Right lobe of liver (tissue), 4 donors: ENCODE measurements at regions not wholly inside any gene's neighbourhood (a gene's known extent, or its start where the extent isn't known, plus 50 kb on each side); places are given as distances from the start of the nearest gene placed in this dataset.

Experiments
- CTCF ChIP-seq, 4 donors: fragments of 200-600 bp in 3 of 4; fragments of 450-650 bp in 1 of 4; IDR thresholded peaks; one replicate each; pipeline versions ENCODE4 v1.5.1 to v1.8.0; 2016 to 2022; ENCODE audit warnings: antibody characterized with exemption in 4 of 4, mild to moderate bottlenecking in 2 of 4
- POLR2A ChIP-seq: fragments of 450-650 bp; IDR thresholded peaks from one replicate; pipeline ENCODE4 v1.6.1; 2017; ENCODE audit warnings: antibody characterized with exemption, mild to moderate bottlenecking
- donor health status: DM: no; HTN: no; CAD: no.
- donor health status: DM: no; HTN: no; CAD: no.
- donor health status: DM: no; HTN: yes; CAD: no.

DNA sequence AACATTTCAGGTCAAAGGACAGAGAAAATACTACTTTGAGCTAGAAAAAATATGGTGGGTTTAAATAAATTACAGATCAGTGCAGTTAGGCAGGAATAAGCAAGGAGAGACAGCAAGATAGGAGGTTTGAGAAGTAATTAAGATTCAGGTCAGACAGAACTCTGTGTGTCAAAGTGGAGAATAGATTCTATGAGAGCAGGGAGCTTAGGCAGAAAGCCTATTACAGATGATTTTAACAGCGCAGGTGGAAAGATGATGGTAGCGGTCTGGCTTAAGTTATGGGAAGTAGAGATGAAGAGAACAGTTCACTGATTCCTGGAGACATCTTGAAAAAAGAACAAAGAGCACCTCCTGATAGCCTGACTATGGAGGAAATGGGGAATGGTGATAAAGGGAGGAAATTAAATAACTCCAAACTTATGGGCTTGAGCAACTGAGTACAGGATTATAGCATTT, 106.0 kb downstream of the APIP start:
- TF ChIP-seq CTCF (IDR thresholded peaks at IDR 0.05): no peak
- no peak for TF ChIP-seq POLR2A
